Astrocyte (in vitro differentiated cells and primary cell): ENCODE measurements at regions not wholly inside any gene's neighbourhood (a gene's known extent, or its start where the extent isn't known, plus 50 kb on each side); places are given as distances from the start of the nearest gene placed in this dataset.
A peak's percentile ranks its signal among the peaks of the same experiment; 100 is the strongest.

Source experiments
- DNase-seq: peaks from one replicate; pipeline ENCODE4 v3.0.0-alpha.2; 2010; ENCODE audit warnings: low read depth
- FAIRE-seq: peaks from 2 replicates; lab custom pipeline; 2011; peaks lifted over from hg19 to GRCh38; lab: Jason Lieb, UNC
- H2AFZ ChIP-seq: 2 replicates; pipeline ENCODE4 v1.6.0; 2012; ENCODE audit warnings: low read depth, low read length, inconsistent platforms
- H3K27ac ChIP-seq: 2 replicates; pipeline ENCODE4 v1.5.1; 2011; ENCODE audit warnings: low read depth, low read length, inconsistent platforms
- H3K27me3 ChIP-seq: 2 replicates; pipeline ENCODE4 v1.6.0; 2011; ENCODE audit warnings: low read length, inconsistent platforms; ENCODE audit not compliant: insufficient read depth
- H3K36me3 ChIP-seq: 2 replicates; pipeline ENCODE4 v1.5.1; 2011; ENCODE audit warnings: low read length, inconsistent platforms; ENCODE audit not compliant: insufficient read depth
- H3K4me1 ChIP-seq: 2 replicates; pipeline ENCODE4 v1.5.1; 2011; ENCODE audit warnings: low read length, inconsistent platforms; ENCODE audit not compliant: insufficient read depth
- H3K4me2 ChIP-seq: 2 replicates; pipeline ENCODE4 v1.6.0; 2012; ENCODE audit warnings: low read length, inconsistent platforms
- H3K4me3 ChIP-seq: 2 replicates; pipeline ENCODE4 v1.5.1; 2011; ENCODE audit warnings: low read depth, mild to moderate bottlenecking, low read length, inconsistent platforms; ENCODE audit not compliant: insufficient read depth
- H3K79me2 ChIP-seq: 2 replicates; pipeline ENCODE4 v1.6.0; 2012; ENCODE audit warnings: mild to moderate bottlenecking, low read length, inconsistent platforms; ENCODE audit not compliant: insufficient read depth
- H3K9ac ChIP-seq: 2 replicates; pipeline ENCODE4 v1.6.0; 2012; ENCODE audit warnings: mild to moderate bottlenecking, low read length, inconsistent platforms
- H3K9me3 ChIP-seq: 2 replicates; pipeline ENCODE4 v1.5.1; 2012; ENCODE audit warnings: low read depth, mild to moderate bottlenecking, low read length, inconsistent platforms; ENCODE audit not compliant: insufficient read depth
- H4K20me1 ChIP-seq: 2 replicates; pipeline ENCODE4 v1.6.0; 2012; ENCODE audit warnings: low read length, inconsistent platforms; ENCODE audit not compliant: insufficient read depth
- H3K27ac Mint-ChIP-seq: one replicate; pipeline ENCODE4 v1.8.0; 2021; ENCODE audit warnings: mild to moderate bottlenecking, mixed read lengths; ENCODE audit not compliant: unreplicated experiment
- H3K27me3 Mint-ChIP-seq: one replicate; pipeline ENCODE4 v1.8.0; 2021; ENCODE audit warnings: low read depth, mixed read lengths; ENCODE audit not compliant: unreplicated experiment
- H3K36me3 Mint-ChIP-seq: one replicate; pipeline ENCODE4 v1.8.0; 2021; ENCODE audit warnings: low read depth, mixed read lengths; ENCODE audit not compliant: unreplicated experiment
- H3K4me1 Mint-ChIP-seq: one replicate; pipeline ENCODE4 v1.8.0; 2021; ENCODE audit warnings: low read depth, mixed read lengths; ENCODE audit not compliant: unreplicated experiment
- H3K4me3 Mint-ChIP-seq: one replicate; pipeline ENCODE4 v1.8.0; 2021; ENCODE audit warnings: mild to moderate bottlenecking, moderate library complexity, mixed read lengths; ENCODE audit not compliant: unreplicated experiment
- H3K9me3 Mint-ChIP-seq: one replicate; pipeline ENCODE4 v1.8.0; 2021; ENCODE audit warnings: mild to moderate bottlenecking, mixed read lengths; ENCODE audit not compliant: unreplicated experiment
- CTCF ChIP-seq: IDR thresholded peaks from 2 replicates; pipeline ENCODE4 v1.5.1; 2011; ENCODE audit warnings: low read depth, mild to moderate bottlenecking, inconsistent platforms, low read length, moderate library complexity; ENCODE audit not compliant: insufficient read depth
- EZH2 ChIP-seq: IDR thresholded peaks from 2 replicates; pipeline ENCODE4 v1.6.1; 2012; ENCODE audit warnings: mild to moderate bottlenecking, low read length, inconsistent platforms; ENCODE audit not compliant: insufficient read depth

GRCh38 chr5:121189342-121190305 lies 662.1 kb upstream of the FTMT start:
- H3K4me2 ChIP-seq: no peak overlapping the region
- Mint-ChIP-seq H3K9me3 (no peaks in the 10 kb centered on the region), H3K27me3 (no peaks in the 10 kb centered on the region), H3K36me3 (no peaks in the 10 kb centered on the region), H3K4me3 (no peak overlapping the region), H3K4me1 (peaks cover 7% of the 10 kb centered on the region), H3K27ac (no peak overlapping the region)
- H3K9me3 ChIP-seq: no peaks in the 10 kb centered on the region
- no peaks in the 10 kb centered on the region for H3K4me1 ChIP-seq
- DNase-seq: peak; percentile 41
- H3K36me3 ChIP-seq: no peaks in the 10 kb centered on the region
- no peak overlapping the region for H2AFZ ChIP-seq
- no peak for TF ChIP-seq CTCF
- no peak for TF ChIP-seq EZH2
- no peak overlapping the region for H3K9ac ChIP-seq
- FAIRE-seq: no peak
- H3K27me3 ChIP-seq: no peaks in the 10 kb centered on the region
- H3K79me2 ChIP-seq: no peaks in the 10 kb centered on the region
- H4K20me1 ChIP-seq: no peaks in the 10 kb centered on the region
- H3K27ac ChIP-seq: no peak overlapping the region
- no peak overlapping the region for H3K4me3 ChIP-seq

- TF ChIP-seq EZH2 (no peak), CTCF (no peak)
- no peaks in the 10 kb centered on the region for H3K4me1 Mint-ChIP-seq
- Histone ChIP-seq H3K9ac (no peak overlapping the region), H3K27ac (no peak overlapping the region), H3K9me3 (no peaks in the 10 kb centered on the region), H3K4me2 (peak overlapping the region; percentile 8), H4K20me1 (no peaks in the 10 kb centered on the region), H3K4me3 (no peak overlapping the region), H3K27me3 (no peaks in the 10 kb centered on the region), H2AFZ (no peak overlapping the region), H3K36me3 (no peaks in the 10 kb centered on the region), H3K79me2 (no peaks in the 10 kb centered on the region), H3K4me1 (no peaks in the 10 kb centered on the region)
- DNase-seq (peak; percentile 51), FAIRE-seq (peak; percentile 13)
- no peaks in the 10 kb centered on the region for H3K9me3 Mint-ChIP-seq
- no peaks in the 10 kb centered on the region for H3K36me3 Mint-ChIP-seq
- H3K27me3 Mint-ChIP-seq: no peaks in the 10 kb centered on the region
- H3K4me3 Mint-ChIP-seq: no peak overlapping the region
- no peak overlapping the region for H3K27ac Mint-ChIP-seq
These were observed 652.3 kb upstream of the FTMT start for GRCh38 chr5:121199216-121199999.
